ENCODE measurements at regions not wholly inside any gene's neighbourhood (a gene's known extent, or its start where the extent isn't known, plus 50 kb on each side); places are given as distances from the start of the nearest gene placed in this dataset.

GRCh38 chr12:90630006-90630405, 325.0 kb downstream of the CCER1 start:
- Histone ChIP-seq H3K9me3 (peaks cover 9 to 12% of the 10 kb centered on the region in 2 donors), H3K4me3 (no peak overlapping the region), H3K27me3 (no peaks in the 10 kb centered on the region), H3K4me1 (no peaks in the 10 kb centered on the region), H3K27ac (no peak overlapping the region), H3K36me3 (no peaks in the 10 kb centered on the region)
- intact Hi-C loops (cut with DNase I; ENCODE audit: low total_unique reads) = no loop called here
- in situ Hi-C loops (cut with MboI; ENCODE audit: low pct_ligation_motif_present in 1 of 4, low pct_unique_long_range_greater_than_20kb in 1 of 4, low sequenced_read_pairs in 3 of 4) = no loop called here
- TF ChIP-seq POLR2A (IDR thresholded peaks at IDR 0.05) = no peak
- TF ChIP-seq POLR2AphosphoS5 (IDR thresholded peaks at IDR 0.05) = no peak
- TF ChIP-seq CTCF (IDR thresholded peaks at IDR 0.05) = no peak
- TF ChIP-seq EP300 (IDR thresholded peaks at IDR 0.05; ENCODE audit: low read depth) = no peak
- DNase-seq = no peak

GRCh38 chr12:90628213-90628612, 326.8 kb downstream of the CCER1 start:
- TF ChIP-seq POLR2A (IDR thresholded peaks at IDR 0.05) (no peak), POLR2AphosphoS5 (IDR thresholded peaks at IDR 0.05) (no peak), CTCF (IDR thresholded peaks at IDR 0.05) (no peak), EP300 (IDR thresholded peaks at IDR 0.05; ENCODE audit: low read depth) (no peak)
- intact Hi-C loops (cut with DNase I; ENCODE audit: low total_unique reads) = no loop called here
- in situ Hi-C loops (cut with MboI; ENCODE audit: low pct_ligation_motif_present in 1 of 4, low pct_unique_long_range_greater_than_20kb in 1 of 4, low sequenced_read_pairs in 3 of 4) = no loop called here
- Histone ChIP-seq H3K4me1 (no peaks in the 10 kb centered on the region), H3K27ac (no peak overlapping the region), H3K9me3 (peaks cover 4 to 5% of the 10 kb centered on the region in 2 donors), H3K36me3 (no peaks in the 10 kb centered on the region), H3K4me3 (no peak overlapping the region), H3K27me3 (no peaks in the 10 kb centered on the region)
- DNase-seq = no peak
- 36 to 46% methylated on average over 1 of the region's 1 CpG for WGBS, 2 donors (ENCODE audit: low coverage in 1 of 2)

DNA sequence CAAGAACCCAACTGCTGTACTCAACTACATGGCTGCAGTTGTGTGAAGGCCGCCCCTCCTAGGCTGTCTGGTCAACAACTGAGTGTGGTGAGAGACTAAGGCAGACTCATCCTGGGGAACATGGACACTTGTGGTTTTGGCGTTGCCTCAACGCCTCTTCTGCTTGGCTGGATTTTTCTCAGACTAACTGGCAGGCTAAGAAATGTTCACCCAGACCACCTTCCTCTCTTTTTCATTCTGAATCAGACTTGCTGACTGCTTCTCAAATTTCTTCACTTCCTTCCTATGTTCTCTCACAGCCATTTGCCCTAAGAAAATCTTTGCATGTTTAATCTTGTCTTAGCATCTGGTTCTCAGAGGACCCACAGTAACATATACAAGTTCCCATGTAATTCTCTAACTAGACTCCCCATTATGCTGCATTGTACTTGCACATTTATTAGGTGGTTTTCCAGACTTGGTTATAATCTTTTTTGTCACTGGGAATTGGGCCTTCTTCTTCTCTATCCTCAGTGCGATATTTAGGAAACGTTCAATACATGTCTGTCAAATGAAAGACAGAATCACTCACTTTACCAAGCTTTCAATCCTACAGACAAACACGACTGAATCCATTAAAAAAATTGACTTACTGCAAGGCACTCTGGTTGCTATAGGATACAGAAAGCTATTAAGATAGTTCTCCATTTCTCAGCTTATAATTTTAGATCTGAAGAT, 327.6 kb downstream of the CCER1 start:
- in situ Hi-C loops (cut with MboI; ENCODE audit: low pct_ligation_motif_present in 1 of 4, low pct_unique_long_range_greater_than_20kb in 1 of 4, low sequenced_read_pairs in 3 of 4) = no loop called here
- WGBS, 2 donors (ENCODE audit: low coverage in 1 of 2) = 68 to 81% methylated on average over 4 to 6 of the region's 6 CpGs

GRCh38 chr12:90622431-90622830, 332.5 kb downstream of the CCER1 start:
- DNase-seq = no peak
- Histone ChIP-seq H3K9me3 (no peaks in the 10 kb centered on the region), H3K27me3 (no peaks in the 10 kb centered on the region), H3K36me3 (no peaks in the 10 kb centered on the region), H3K4me3 (no peak overlapping the region), H3K4me1 (no peaks in the 10 kb centered on the region), H3K27ac (no peak overlapping the region)
- no peak for TF ChIP-seq EP300 (IDR thresholded peaks at IDR 0.05; ENCODE audit: low read depth)
- no peak for TF ChIP-seq CTCF (IDR thresholded peaks at IDR 0.05)
- TF ChIP-seq POLR2A (IDR thresholded peaks at IDR 0.05) = no peak
- no peak for TF ChIP-seq POLR2AphosphoS5 (IDR thresholded peaks at IDR 0.05)
- intact Hi-C loops (cut with DNase I; ENCODE audit: low total_unique reads) (no loop called here), in situ Hi-C loops (cut with MboI; ENCODE audit: low pct_ligation_motif_present in 1 of 4, low pct_unique_long_range_greater_than_20kb in 1 of 4, low sequenced_read_pairs in 3 of 4) (no loop called here)
- 73 to 87% methylated on average over 3 of the region's 3 CpGs for WGBS, 2 donors (ENCODE audit: low coverage in 1 of 2)

More for the DNA sequence above, 327.6 kb downstream of the CCER1 start:
- no peaks in the 10 kb centered on the region for H3K36me3 ChIP-seq
- no peak for TF ChIP-seq POLR2A (IDR thresholded peaks at IDR 0.05)
- no peak for TF ChIP-seq EP300 (IDR thresholded peaks at IDR 0.05; ENCODE audit: low read depth)
- no peak for TF ChIP-seq POLR2AphosphoS5 (IDR thresholded peaks at IDR 0.05)
- no peak for TF ChIP-seq CTCF (IDR thresholded peaks at IDR 0.05)
- intact Hi-C loops (cut with DNase I; ENCODE audit: low total_unique reads) = no loop called here
- no peaks in the 10 kb centered on the region for H3K27me3 ChIP-seq
- H3K27ac ChIP-seq = no peak overlapping the region
- H3K4me1 ChIP-seq = no peaks in the 10 kb centered on the region
- DNase-seq = no peak
- H3K9me3 ChIP-seq = no peaks in the 10 kb centered on the region
- no peak overlapping the region for H3K4me3 ChIP-seq

Data from transverse colon (tissue), 4 donors.